Stimulated activated CD4-positive, alpha-beta T cell treated with anti-CD3 and anti-CD28 coated beads, Interleukin-1b, Interleukin-23, amount 100 ng/mL, for 4 hours (primary cell): ENCODE measurements at regions not wholly inside any gene's neighbourhood (a gene's known extent, or its start where the extent isn't known, plus 50 kb on each side); places are given as distances from the start of the nearest gene placed in this dataset.
"Not testable (repeated sequence)": the region's sequence is repeated elsewhere in the genome, so short reads cannot be mapped to it uniquely, and the experiment has no call there.

ENCODE experiments used
- DNase-seq, 2 donors: peaks; one replicate each; pipeline ENCODE4 v3.0.0-alpha.2; 2020; ENCODE audit warnings: low read depth in 2 of 2

- DNase-seq = no peak
These were observed 383.7 kb upstream of the AKR1E2 start for GRCh38 chr10:4442296-4442695.

- no peak for DNase-seq
These were observed 385.7 kb upstream of the AKR1E2 start for GRCh38 chr10:4440260-4440659.

- DNase-seq = no peak
These were observed 388.2 kb upstream of the AKR1E2 start for GRCh38 chr10:4437791-4438190.

GRCh38 chr10:4437061-4437460 lies 388.9 kb upstream of the AKR1E2 start:
- DNase-seq = no peak

GRCh38 chr10:4436103-4436502 lies 389.9 kb upstream of the AKR1E2 start:
- no peak for DNase-seq

- no peak for DNase-seq
These were observed 391.4 kb upstream of the AKR1E2 start for GRCh38 chr10:4434516-4435071.

- no peak for DNase-seq
These were observed 391.9 kb upstream of the AKR1E2 start for GRCh38 chr10:4434105-4434504.

- DNase-seq = no peak
These were observed 394.7 kb upstream of the AKR1E2 start for GRCh38 chr10:4431114-4431863.

- no peak for DNase-seq
These were observed 396.4 kb upstream of the AKR1E2 start for GRCh38 chr10:4429571-4429970.

- DNase-seq = no peak
These were observed 398.5 kb upstream of the AKR1E2 start for GRCh38 chr10:4427532-4427931.

- DNase-seq = no peak
These were observed 399.1 kb upstream of the AKR1E2 start for GRCh38 chr10:4426866-4427265.

GRCh38 chr10:4409319-4409718 lies 416.7 kb upstream of the AKR1E2 start:
- no peak for DNase-seq

- DNase-seq = no peak
These were observed 418.2 kb upstream of the AKR1E2 start for GRCh38 chr10:4407783-4408182.

- DNase-seq = no peak
These were observed 420.2 kb upstream of the AKR1E2 start for GRCh38 chr10:4405828-4406227.

GRCh38 chr10:4403638-4404252 lies 422.3 kb upstream of the AKR1E2 start:
- DNase-seq = no peak

- DNase-seq = not testable (repeated sequence)
These were observed 424.9 kb upstream of the AKR1E2 start for GRCh38 chr10:4401080-4401479.

GRCh38 chr10:4399556-4399955 lies 426.5 kb upstream of the AKR1E2 start:
- DNase-seq = no peak

GRCh38 chr10:4398602-4399001 lies 427.4 kb upstream of the AKR1E2 start:
- DNase-seq = no peak

- no peak for DNase-seq
These were observed 428.7 kb upstream of the AKR1E2 start for GRCh38 chr10:4397337-4397736.

- DNase-seq = no peak
These were observed 429.4 kb upstream of the AKR1E2 start for GRCh38 chr10:4396401-4397283.

- no peak for DNase-seq
These were observed 430.3 kb upstream of the AKR1E2 start for GRCh38 chr10:4395731-4396130.

- DNase-seq = not testable (repeated sequence)
These were observed 431.6 kb upstream of the AKR1E2 start for GRCh38 chr10:4394455-4394854.
